K562 (cell line): ENCODE measurements at regions not wholly inside any gene's neighbourhood (a gene's known extent, or its start where the extent isn't known, plus 50 kb on each side); places are given as distances from the start of the nearest gene placed in this dataset.
A peak's percentile ranks its signal among the peaks of the same experiment; 100 is the strongest.

Experiments
- ATAC-seq: fragments of 200-7000 bp; cut with Tn5 transposase; 3 replicates; pipeline ENCODE4 v1.9.1; 2020; ENCODE audit warnings: moderate library complexity
- BruUV-seq: library from RNA; stranded (reverse); fragments of 400-500 nt; replicated peaks from 2 replicates; lab custom pipeline; 2021; lab: Mats Ljungman, UMichigan
- CTCF ChIA-PET: fragments of 300-600 bp; formaldehyde crosslinking; extraction: SDS; loops from one replicate; lab custom pipeline; 2021; ENCODE audit warnings: low intra/inter-chr PET ratio; lab: Yijun Ruan, JAX
- POLR2A ChIA-PET: fragments of 300-600, 350-650 bp; sonication (Branson Sonifier 250); formaldehyde crosslinking; extraction: SDS; loops from one replicate; lab custom pipeline; 2021; ENCODE audit warnings: antibody characterized with exemption, inconsistent platforms; lab: Yijun Ruan, JAX
- DNase-seq, 4 experiments: peaks; one replicate each; pipeline versions ENCODE4 v3.0.0 to v3.0.0-alpha.2; 2011 to 2018; ENCODE audit warnings: low spot score in 3 of 4, mixed read lengths in 3 of 4; ENCODE audit errors: extremely low read depth in 1 of 4
- FAIRE-seq: peaks from 2 replicates; lab custom pipeline; 2011; peaks lifted over from hg19 to GRCh38; lab: Jason Lieb, UNC
- H2AFZ ChIP-seq: 2 replicates; pipeline ENCODE4 v1.6.0; 2011; ENCODE audit warnings: low read depth, low read length, control low read depth, inconsistent platforms
- H3K27ac ChIP-seq: fragments of 200-600 bp; 3 replicates; pipeline ENCODE4 v1.8.0; 2011; ENCODE audit warnings: low read depth, mild to moderate bottlenecking, control low read depth, inconsistent platforms, low read length, moderate library complexity, mixed read lengths; ENCODE audit errors: extremely low read depth
- H3K27me3 ChIP-seq, 2 experiments: fragments of 300-600 bp in 1 of 2; 2 replicates in 1 of 2; 3 replicates in 1 of 2; pipeline versions ENCODE4 v1.6.0 to v1.8.0; 2011; ENCODE audit warnings: inconsistent platforms in 2 of 2, low read length in 2 of 2, mild to moderate bottlenecking in 1 of 2, mixed read lengths in 1 of 2, moderate library complexity in 1 of 2; ENCODE audit not compliant: control insufficient read depth in 2 of 2, insufficient read depth in 2 of 2
- H3K36me3 ChIP-seq: fragments of 300-600 bp; 3 replicates; pipeline ENCODE4 v1.8.0; 2011; ENCODE audit warnings: mild to moderate bottlenecking, low read length, inconsistent platforms; ENCODE audit not compliant: control insufficient read depth, insufficient read depth
- H3K4me1 ChIP-seq, 2 experiments: fragments of 200-600 bp in 1 of 2; replicated peaks in 1 of 2; 2 replicates in 1 of 2; 3 replicates in 1 of 2; pipeline versions ENCODE4 v1.5.1 to v1.8.0; 2011; ENCODE audit warnings: inconsistent platforms in 2 of 2, low read length in 2 of 2, mild to moderate bottlenecking in 1 of 2, mixed read lengths in 1 of 2, moderate library complexity in 1 of 2; ENCODE audit not compliant: control insufficient read depth in 2 of 2, insufficient read depth in 2 of 2
- H3K4me2 ChIP-seq: 2 replicates; pipeline ENCODE4 v1.6.1; 2011; ENCODE audit warnings: low read length, control low read depth, inconsistent platforms, mixed read lengths; ENCODE audit not compliant: insufficient read depth
- H3K4me3 ChIP-seq: fragments of 200-600 bp; sonication (generic), shearing (Covaris generic); 2 replicates; pipeline ENCODE4 v1.5.1; 2016; ENCODE audit warnings: control low read depth, inconsistent platforms
- H3K79me2 ChIP-seq: fragments of 200-600 bp; 3 replicates; pipeline ENCODE4 v1.8.0; 2011; ENCODE audit warnings: low read length, inconsistent platforms; ENCODE audit not compliant: control insufficient read depth, insufficient read depth
- H3K9ac ChIP-seq, 2 experiments: 2 replicates each; pipeline versions ENCODE4 v1.6.0 to v1.6.1; 2011; ENCODE audit warnings: low read depth in 2 of 2, low read length in 2 of 2, control low read depth in 1 of 2, inconsistent platforms in 1 of 2, mild to moderate bottlenecking in 1 of 2, mixed read lengths in 1 of 2; ENCODE audit not compliant: insufficient read depth in 1 of 2
- H3K9me1 ChIP-seq: one replicate; pipeline ENCODE4 v1.6.0; 2011; ENCODE audit warnings: inconsistent platforms, mild to moderate bottlenecking, low read length, moderate library complexity; ENCODE audit not compliant: control insufficient read depth, insufficient read depth
- H3K9me3 ChIP-seq: replicated peaks from 2 replicates; pipeline ENCODE4 v1.5.1; 2011; ENCODE audit warnings: low read depth, low read length, inconsistent platforms; ENCODE audit not compliant: control insufficient read depth, insufficient read depth
- H4K20me1 ChIP-seq: replicated peaks from 2 replicates; pipeline ENCODE4 v1.6.1; 2011; ENCODE audit warnings: low read length, inconsistent platforms, mixed read lengths; ENCODE audit not compliant: control insufficient read depth, insufficient read depth
- C11orf30 ChIP-seq: fragments of 450-650 bp; IDR thresholded peaks from 2 replicates; pipeline ENCODE4 v1.6.1; 2016; ENCODE audit warnings: low read depth, mild to moderate bottlenecking
- CHD4 ChIP-seq: fragments of 200-600 bp; sonication (generic); IDR thresholded peaks from 3 replicates; pipeline ENCODE4 v1.6.1; 2012; ENCODE audit warnings: low read depth, mild to moderate bottlenecking, mixed read lengths, low read length, inconsistent platforms; ENCODE audit not compliant: insufficient read depth, insufficient replicate concordance, poor library complexity, severe bottlenecking
- FOXA3 ChIP-seq, 2 experiments: fragments of 450-650 bp in 1 of 2; sonication (generic) in 1 of 2; formaldehyde crosslinking; IDR thresholded peaks in 1 of 2; conservative IDR thresholded peaks in 1 of 2; 2 replicates each; pipeline versions ENCODE4 v1.4.0 to v1.8.0; 2020 to 2022; ENCODE audit warnings: mild to moderate bottlenecking in 2 of 2, missing genetic modification reagents in 1 of 2
- MAFF ChIP-seq: IDR thresholded peaks from 2 replicates; pipeline ENCODE4 v1.6.1; 2012; ENCODE audit warnings: low read length, improper control_type of control experiment
- MAFG ChIP-seq: fragments of 450-650 bp; conservative IDR thresholded peaks from 2 replicates; pipeline ENCODE4 v1.6.1; 2016; ENCODE audit warnings: missing genetic modification characterization, missing compliant biosample characterization
- MAFK ChIP-seq: IDR thresholded peaks from 2 replicates; pipeline ENCODE4 v1.6.1; 2011; ENCODE audit warnings: low read length, improper control_type of control experiment
- NFATC3 ChIP-seq: fragments of 450-650 bp; IDR thresholded peaks from 2 replicates; pipeline ENCODE4 v1.6.1; 2017; ENCODE audit warnings: mild to moderate bottlenecking
- RFX1 ChIP-seq: fragments of 450-650 bp; IDR thresholded peaks from 2 replicates; pipeline ENCODE4 v1.6.1; 2016; ENCODE audit warnings: mild to moderate bottlenecking, moderate library complexity
- TBP ChIP-seq: optimal IDR thresholded peaks from 2 replicates; pipeline ENCODE3; 2011; ENCODE audit warnings: low read depth, low read length, improper control_type of control experiment
- ZMIZ1 ChIP-seq, 2 experiments: fragments of 150-350 bp in 1 of 2; IDR thresholded peaks; 2 replicates each; pipeline ENCODE4 v1.6.1; 2012 to 2016; ENCODE audit warnings: low read depth in 2 of 2, low read length in 2 of 2, mild to moderate bottlenecking in 1 of 2, moderate library complexity in 1 of 2
- ZNF316 ChIP-seq: fragments of 450-650 bp; IDR thresholded peaks from 2 replicates; pipeline ENCODE4 v1.6.1; 2016
- ZNF444 ChIP-seq: fragments of 250-450 bp; sonication (Bioruptor Pico); IDR thresholded peaks from 2 replicates; pipeline ENCODE4 v1.4.0; 2020; ENCODE audit warnings: mild to moderate bottlenecking, moderate library complexity
- WGBS: fragments of 100-300 bp; shearing (Covaris generic); methylation state at CpG from one replicate; pipeline ENCODE4 v1.1.6; 2016; ENCODE audit warnings: low coverage, mixed read lengths; ENCODE audit not compliant: insufficient coverage; ENCODE audit errors: missing lambda C conversion rate; 5-methylcytosine and 5-hydroxymethylcytosine counted together
- in situ Hi-C: fragments of 300-500 bp; cut with MboI; formaldehyde crosslinking; loops from 4 replicates; pipeline ENCODE4 v1.15.0; 2018; ENCODE audit warnings: inconsistent platforms, mixed read lengths
- intact Hi-C: fragments of 100-400 bp; cut with micrococcal nuclease; formaldehyde crosslinking; loops from 2 replicates; pipeline ENCODE4 v1.14.2; 2022

- no peaks in the 10 kb centered on the region for H3K4me1 ChIP-seq
- ATAC-seq (no peak), DNase-seq (no peak), FAIRE-seq (no peak)
- H3K27ac ChIP-seq: no peak overlapping the region
- TF ChIP-seq CHD4 (no peak), MAFK (peak; percentile 81), FOXA3 (CRISPR knock-in tag; conservative IDR thresholded peaks at IDR 0.05 in 1 of 2, IDR thresholded peaks at IDR 0.05 in 1 of 2) (no peak), RFX1 (no peak), ZMIZ1 (IDR thresholded peaks at IDR 0.05; ENCODE audit: low read depth in 2 of 2, low read length in 2 of 2) (no peak), TBP (no peak), ZNF444 (CRISPR knock-in tag) (no peak), MAFF (peak; percentile 79), NFATC3 (no peak), ZNF316 (peak; percentile 35; the same call in 1 of the 2 replicates), MAFG (tag) (peak; percentile 49), C11orf30 (0 out of 2 replicates have a peak, but pooled peaks have one; percentile 6)
- H4K20me1 ChIP-seq: no peaks in the 10 kb centered on the region
- no peaks in the 10 kb centered on the region for H3K79me2 ChIP-seq
- in situ Hi-C loops (no loop called here), intact Hi-C loops (no loop called here)
- no peak overlapping the region for H3K9ac ChIP-seq
- BruUV-seq: no TSS peak
- H3K9me3 ChIP-seq: no peaks in the 10 kb centered on the region
- no peak overlapping the region for H3K4me2 ChIP-seq
- H3K36me3 ChIP-seq: no peaks in the 10 kb centered on the region
- ChIA-PET CTCF (no interaction called here), POLR2A (no interaction called here)
- no peaks in the 10 kb centered on the region for H3K27me3 ChIP-seq
- WGBS: 2% methylated on average over 5 of the region's 5 CpGs
- no peak overlapping the region for H2AFZ ChIP-seq
- no peak overlapping the region for H3K4me3 ChIP-seq
- H3K9me1 ChIP-seq: no peaks in the 10 kb centered on the region
Observed at GRCh38 chr12:125922330-125922729, 857.1 kb downstream of the AACS start.
